AG04450 (cell line): ENCODE measurements at regions not wholly inside any gene's neighbourhood (a gene's known extent, or its start where the extent isn't known, plus 50 kb on each side); places are given as distances from the start of the nearest gene placed in this dataset.
"Not testable (repeated sequence)": the region's sequence is repeated elsewhere in the genome, so short reads cannot be mapped to it uniquely, and the experiment has no call there.

Experiments
- CTCF ChIA-PET: fragments of 300-600, 350-600 bp; formaldehyde crosslinking; extraction: SDS; loops from one replicate; lab custom pipeline; 2022; ENCODE audit warnings: antibody characterized with exemption, inconsistent platforms; lab: Charles Lee
- POLR2A ChIA-PET: fragments of 350-600 bp; formaldehyde crosslinking; extraction: SDS; loops from one replicate; lab custom pipeline; 2021; ENCODE audit warnings: antibody characterized with exemption, inconsistent platforms; lab: Yijun Ruan, JAX
- DNase-seq: peaks from one replicate; pipeline ENCODE4 v3.0.0-alpha.2; 2011; ENCODE audit warnings: low read depth, low spot score
- H3K27ac ChIP-seq: one replicate; pipeline ENCODE4 v1.5.1; 2012; ENCODE audit warnings: low read depth, low read length, control low read depth
- H3K27me3 ChIP-seq: one replicate; pipeline ENCODE4 v1.6.0; 2012; ENCODE audit warnings: low read length; ENCODE audit not compliant: control insufficient read depth, insufficient read depth
- H3K4me3 ChIP-seq: 2 replicates; pipeline ENCODE4 v1.5.1; 2011; ENCODE audit warnings: mild to moderate bottlenecking, low read depth, low read length, control low read depth
- H3K9me3 ChIP-seq: 2 replicates; pipeline ENCODE4 v1.5.1; 2012; ENCODE audit warnings: low read length; ENCODE audit not compliant: control insufficient read depth, insufficient read depth
- CTCF ChIP-seq: IDR thresholded peaks from 2 replicates; pipeline ENCODE4 v1.5.1; 2011; ENCODE audit warnings: low read depth, low read length, control low read depth, inconsistent platforms

DNA sequence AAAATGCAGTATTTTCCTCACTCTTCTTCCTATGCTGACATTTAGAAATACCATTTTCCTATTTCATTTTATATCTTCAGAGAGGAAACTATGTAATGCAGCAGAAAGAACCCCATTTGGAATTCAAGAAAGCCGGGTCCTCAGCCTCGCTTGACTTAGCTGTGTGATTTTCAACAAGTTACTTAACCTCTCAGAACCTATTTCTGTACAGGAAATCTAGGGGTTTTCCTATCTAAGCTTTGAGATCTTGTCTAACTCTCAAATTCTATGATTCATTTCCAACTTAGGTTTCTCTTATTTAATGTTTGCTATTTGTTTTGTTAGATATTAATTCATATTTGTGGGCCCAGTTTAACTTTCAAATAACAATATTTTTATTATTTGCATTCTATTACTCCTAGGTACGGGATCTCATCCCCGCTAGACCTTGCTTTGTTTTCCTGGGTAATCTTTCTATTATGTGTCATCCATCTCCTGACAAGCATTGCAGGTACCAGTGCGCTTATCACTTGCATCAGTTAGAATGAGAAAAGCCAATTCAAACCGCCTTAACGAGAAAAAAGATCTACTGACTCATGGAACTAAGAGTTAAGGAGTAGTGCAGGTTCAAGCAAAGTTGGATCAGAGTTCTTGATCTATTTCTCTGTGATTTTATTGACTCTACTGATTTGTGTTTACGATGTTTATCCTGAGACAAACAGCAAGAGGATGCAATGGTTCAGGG is 70.6 kb upstream of the BHLHE40 start:
- CTCF ChIA-PET, result no interaction called here

DNA sequence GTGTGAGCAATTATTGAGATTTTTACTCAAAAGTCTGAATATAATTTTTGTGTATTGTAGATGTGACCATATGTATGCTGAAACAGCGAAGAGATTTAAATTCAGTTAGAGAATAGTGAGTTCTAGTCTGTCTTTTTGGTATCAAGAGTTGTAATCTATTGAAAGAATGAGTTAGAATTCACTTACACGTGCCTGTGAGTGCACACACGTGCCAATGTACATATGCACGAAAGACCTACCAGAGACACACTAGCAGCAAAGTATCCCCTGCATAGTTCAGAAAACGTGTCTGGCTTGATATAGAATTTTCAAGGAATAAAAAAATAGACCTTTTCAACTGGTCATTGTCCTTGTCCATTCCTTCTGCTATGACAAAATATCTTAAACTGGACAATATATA is 64.8 kb upstream of the BHLHE40 start:
- no peak overlapping the region for H3K27ac ChIP-seq
- DNase-seq, result no peak
- POLR2A ChIA-PET, result no interaction called here
- no peaks in the 10 kb centered on the region for H3K9me3 ChIP-seq
- no peaks in the 10 kb centered on the region for H3K27me3 ChIP-seq
- TF ChIP-seq CTCF, result no peak
- no peak overlapping the region for H3K4me3 ChIP-seq
- CTCF ChIA-PET, result no interaction called here

More for the DNA sequence above, 70.6 kb upstream of the BHLHE40 start:
- Histone ChIP-seq H3K27me3 (no peaks in the 10 kb centered on the region), H3K9me3 (no peaks in the 10 kb centered on the region), H3K27ac (no peak overlapping the region), H3K4me3 (no peak overlapping the region)
- no peak for TF ChIP-seq CTCF
- POLR2A ChIA-PET, result no interaction called here
- DNase-seq, result no peak

- H3K27ac ChIP-seq, H3K4me3 ChIP-seq, CTCF ChIA-PET, H3K9me3 ChIP-seq, POLR2A ChIA-PET, DNase-seq, H3K27me3 ChIP-seq: not testable (repeated sequence)
Observed at GRCh38 chr3:4921589-4921988, 57.6 kb upstream of the BHLHE40 start.

DNA sequence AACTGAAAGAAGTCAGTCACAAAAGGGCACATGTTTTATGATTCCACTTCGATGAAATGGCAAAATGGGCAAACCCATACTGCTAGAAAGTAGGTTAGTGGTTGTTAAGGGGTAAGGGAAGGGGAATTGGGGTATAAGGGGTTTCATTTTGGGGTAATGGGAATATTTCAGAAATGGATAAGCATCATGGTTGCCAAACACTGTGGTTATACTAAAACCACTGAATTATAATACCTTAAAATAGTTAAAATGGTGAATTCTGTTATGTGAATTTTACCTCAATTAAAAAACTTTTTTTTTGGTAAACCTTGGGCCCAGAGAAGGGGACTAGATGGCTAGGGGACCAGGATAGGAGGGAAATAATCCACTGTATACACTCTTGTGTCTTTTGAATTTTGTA is 52.3 kb upstream of the BHLHE40 start:
- DNase-seq, result no peak
- CTCF ChIA-PET, result no interaction called here

GRCh38 chr3:4928277-4928789 is 50.9 kb upstream of the BHLHE40 start:
- no peak overlapping the region for H3K4me3 ChIP-seq
- no peak overlapping the region for H3K27ac ChIP-seq
- no peak for DNase-seq
- POLR2A ChIA-PET, result no interaction called here
- H3K27me3 ChIP-seq, result no peaks in the 10 kb centered on the region
- CTCF ChIA-PET, result interaction anchor here (0.9 kb wide), 1 partner anchor 10 kb away, joined by 3 read pairs; no protein-coding TSS in a partner anchor
- H3K9me3 ChIP-seq, result no peaks in the 10 kb centered on the region
- no peak for TF ChIP-seq CTCF

More for the DNA sequence above, 52.3 kb upstream of the BHLHE40 start:
- TF ChIP-seq CTCF, result no peak
- no peaks in the 10 kb centered on the region for H3K9me3 ChIP-seq
- H3K27me3 ChIP-seq, result no peaks in the 10 kb centered on the region
- POLR2A ChIA-PET, result no interaction called here
- H3K27ac ChIP-seq, result no peak overlapping the region
- H3K4me3 ChIP-seq, result no peak overlapping the region
